ENCODE measurements at regions not wholly inside any gene's neighbourhood (a gene's known extent, or its start where the extent isn't known, plus 50 kb on each side); places are given as distances from the start of the nearest gene placed in this dataset.

DNA sequence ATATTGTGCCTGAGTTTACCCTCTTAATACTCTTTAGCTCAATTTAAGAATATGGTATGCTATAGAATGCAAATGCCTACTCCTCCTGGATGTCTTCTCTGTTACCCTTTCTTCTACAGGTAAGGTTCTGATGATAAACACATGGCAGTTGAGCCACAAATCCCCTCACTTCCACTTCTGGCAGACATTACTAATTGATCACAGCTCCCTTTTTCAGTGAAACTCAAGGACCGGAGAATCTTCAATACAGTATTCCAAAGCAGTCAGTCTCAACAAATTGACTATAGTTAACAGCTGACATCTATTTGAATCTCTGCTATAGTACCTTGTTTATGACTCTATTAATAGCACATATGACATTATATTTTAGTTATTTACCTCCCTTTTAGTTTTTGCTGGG lies 232.1 kb upstream of the ADAMTS9 start:
- Histone ChIP-seq H3K36me3 (replicated peaks in 1 of 2; ENCODE audit: control insufficient read depth in 1 of 2, insufficient read depth in 2 of 2, low read length in 1 of 2) (no peaks in the 10 kb centered on the region), H3K27ac (ENCODE audit: low read depth in 2 of 2, low read length in 1 of 2) (no peak overlapping the region), H3K9me3 (no peaks in the 10 kb centered on the region), H3K4me3 (ENCODE audit: low read depth in 2 of 2, low read length in 1 of 2) (no peak overlapping the region), H3K4me2 (no peak overlapping the region), H3K9me2 (no peaks in the 10 kb centered on the region), H3K9ac (no peak overlapping the region), H3F3A (replicated peaks; ENCODE audit: insufficient read depth) (no peaks in the 10 kb centered on the region), H3K4me1 (ENCODE audit: control insufficient read depth in 1 of 2, insufficient read depth in 2 of 2, low read depth in 1 of 2, low read length in 1 of 2) (peaks cover 0 to 4% of the 10 kb centered on the region in 2 experiments; a peak in 2 of 4 replicates), H2AFZ (ENCODE audit: low read depth) (no peak overlapping the region), H3K27me3 (ENCODE audit: insufficient read depth) (no peaks in the 10 kb centered on the region), H3K79me2 (ENCODE audit: insufficient read depth) (no peaks in the 10 kb centered on the region), H4K20me1 (ENCODE audit: insufficient read depth) (no peaks in the 10 kb centered on the region)
- TF ChIP-seq GABPA (IDR thresholded peaks at IDR 0.05; ENCODE audit: low read depth) (no peak), RAD21 (IDR thresholded peaks at IDR 0.05; ENCODE audit: low read length) (no peak), NFIC (IDR thresholded peaks at IDR 0.05; ENCODE audit: borderline replicate concordance) (no peak), RFX5 (IDR thresholded peaks at IDR 0.05; ENCODE audit: low read length) (no peak), FOXJ3 (CRISPR knock-in tag; IDR thresholded peaks at IDR 0.05) (no peak), SIN3A (IDR thresholded peaks at IDR 0.05; ENCODE audit: borderline replicate concordance, low read depth, low read length) (no peak), MXI1 (IDR thresholded peaks at IDR 0.05; ENCODE audit: low read depth, low read length) (no peak), MEF2A (IDR thresholded peaks at IDR 0.05; ENCODE audit: borderline replicate concordance, low read depth) (no peak), NRF1 (IDR thresholded peaks at IDR 0.05; ENCODE audit: low read depth, low read length) (no peak), TCF12 (IDR thresholded peaks at IDR 0.05) (no peak), TEAD4 (IDR thresholded peaks at IDR 0.05; ENCODE audit: borderline replicate concordance, insufficient read depth) (no peak)
- TF ChIP-seq, protein P1, sequence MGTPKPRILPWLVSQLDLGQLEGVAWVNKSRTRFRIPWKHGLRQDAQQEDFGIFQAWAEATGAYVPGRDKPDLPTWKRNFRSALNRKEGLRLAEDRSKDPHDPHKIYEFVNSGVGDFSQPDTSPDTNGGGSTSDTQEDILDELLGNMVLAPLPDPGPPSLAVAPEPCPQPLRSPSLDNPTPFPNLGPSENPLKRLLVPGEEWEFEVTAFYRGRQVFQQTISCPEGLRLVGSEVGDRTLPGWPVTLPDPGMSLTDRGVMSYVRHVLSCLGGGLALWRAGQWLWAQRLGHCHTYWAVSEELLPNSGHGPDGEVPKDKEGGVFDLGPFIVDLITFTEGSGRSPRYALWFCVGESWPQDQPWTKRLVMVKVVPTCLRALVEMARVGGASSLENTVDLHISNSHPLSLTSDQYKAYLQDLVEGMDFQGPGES (IDR thresholded peaks at IDR 0.05; ENCODE audit: low read depth, low read length), result no peak
- TF ChIP-seq, protein P2, sequence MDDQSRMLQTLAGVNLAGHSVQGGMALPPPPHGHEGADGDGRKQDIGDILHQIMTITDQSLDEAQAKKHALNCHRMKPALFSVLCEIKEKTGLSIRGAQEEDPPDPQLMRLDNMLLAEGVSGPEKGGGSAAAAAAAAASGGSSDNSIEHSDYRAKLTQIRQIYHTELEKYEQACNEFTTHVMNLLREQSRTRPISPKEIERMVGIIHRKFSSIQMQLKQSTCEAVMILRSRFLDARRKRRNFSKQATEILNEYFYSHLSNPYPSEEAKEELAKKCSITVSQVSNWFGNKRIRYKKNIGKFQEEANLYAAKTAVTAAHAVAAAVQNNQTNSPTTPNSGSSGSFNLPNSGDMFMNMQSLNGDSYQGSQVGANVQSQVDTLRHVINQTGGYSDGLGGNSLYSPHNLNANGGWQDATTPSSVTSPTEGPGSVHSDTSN (IDR thresholded peaks at IDR 0.05), result no peak
- TF ChIP-seq, protein P3, sequence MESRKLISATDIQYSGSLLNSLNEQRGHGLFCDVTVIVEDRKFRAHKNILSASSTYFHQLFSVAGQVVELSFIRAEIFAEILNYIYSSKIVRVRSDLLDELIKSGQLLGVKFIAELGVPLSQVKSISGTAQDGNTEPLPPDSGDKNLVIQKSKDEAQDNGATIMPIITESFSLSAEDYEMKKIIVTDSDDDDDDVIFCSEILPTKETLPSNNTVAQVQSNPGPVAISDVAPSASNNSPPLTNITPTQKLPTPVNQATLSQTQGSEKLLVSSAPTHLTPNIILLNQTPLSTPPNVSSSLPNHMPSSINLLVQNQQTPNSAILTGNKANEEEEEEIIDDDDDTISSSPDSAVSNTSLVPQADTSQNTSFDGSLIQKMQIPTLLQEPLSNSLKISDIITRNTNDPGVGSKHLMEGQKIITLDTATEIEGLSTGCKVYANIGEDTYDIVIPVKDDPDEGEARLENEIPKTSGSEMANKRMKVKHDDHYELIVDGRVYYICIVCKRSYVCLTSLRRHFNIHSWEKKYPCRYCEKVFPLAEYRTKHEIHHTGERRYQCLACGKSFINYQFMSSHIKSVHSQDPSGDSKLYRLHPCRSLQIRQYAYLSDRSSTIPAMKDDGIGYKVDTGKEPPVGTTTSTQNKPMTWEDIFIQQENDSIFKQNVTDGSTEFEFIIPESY (IDR thresholded peaks at IDR 0.05; ENCODE audit: borderline replicate concordance, low read depth), result no peak
- TF ChIP-seq, protein P4, sequence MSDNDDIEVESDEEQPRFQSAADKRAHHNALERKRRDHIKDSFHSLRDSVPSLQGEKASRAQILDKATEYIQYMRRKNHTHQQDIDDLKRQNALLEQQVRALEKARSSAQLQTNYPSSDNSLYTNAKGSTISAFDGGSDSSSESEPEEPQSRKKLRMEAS (IDR thresholded peaks at IDR 0.05; ENCODE audit: low read depth), result no peak
- WGBS (ENCODE audit: low lambda C conversion rate), result 45% methylated on average over 1 of the region's 1 CpG
- DNase-seq, result no peak
- CTCF ChIA-PET, result interaction anchor here (1.0 kb wide), 1 partner anchor 48 kb away, joined by 3 read pairs; no protein-coding TSS in a partner anchor
- POLR2A ChIA-PET, result no interaction called here
